GM18858 (cell line): ENCODE measurements at regions not wholly inside any gene's neighbourhood (a gene's known extent, or its start where the extent isn't known, plus 50 kb on each side); places are given as distances from the start of the nearest gene placed in this dataset.
"Not testable (repeated sequence)": the region's sequence is repeated elsewhere in the genome, so short reads cannot be mapped to it uniquely, and the experiment has no call there.

Experiments
- ATAC-seq: cut with Tn5 transposase; IDR thresholded peaks from one replicate; pipeline ENCODE4 v1.9.1; 2021; ENCODE audit not compliant: unreplicated experiment

GRCh38 chr5:67889870-67890269 lies 325.7 kb upstream of the PIK3R1 start:
- ATAC-seq: not testable (repeated sequence)

- ATAC-seq: no peak
These were observed 327.8 kb upstream of the PIK3R1 start for GRCh38 chr5:67887748-67888161.

- ATAC-seq: no peak
These were observed 328.8 kb upstream of the PIK3R1 start for GRCh38 chr5:67886761-67887160.

GRCh38 chr5:67880876-67881275 lies 334.7 kb upstream of the PIK3R1 start:
- no peak for ATAC-seq

GRCh38 chr5:67880511-67880805 lies 335.1 kb upstream of the PIK3R1 start:
- ATAC-seq: no peak

GRCh38 chr5:67879620-67880510 lies 335.7 kb upstream of the PIK3R1 start:
- no peak for ATAC-seq

GRCh38 chr5:67878933-67879332 lies 336.6 kb upstream of the PIK3R1 start:
- ATAC-seq: no peak

GRCh38 chr5:67876371-67876770 lies 339.2 kb upstream of the PIK3R1 start:
- ATAC-seq: no peak

GRCh38 chr5:67875601-67876000 lies 340.0 kb upstream of the PIK3R1 start:
- ATAC-seq: no peak

GRCh38 chr5:67873935-67874334 lies 341.6 kb upstream of the PIK3R1 start:
- ATAC-seq: no peak

- ATAC-seq: no peak
These were observed 344.9 kb upstream of the PIK3R1 start for GRCh38 chr5:67870662-67871061.

GRCh38 chr5:67864335-67864734 lies 351.2 kb upstream of the PIK3R1 start:
- ATAC-seq: not testable (repeated sequence)

GRCh38 chr5:67858471-67859031 lies 357.0 kb upstream of the PIK3R1 start:
- no peak for ATAC-seq

GRCh38 chr5:67857502-67857901 lies 358.1 kb upstream of the PIK3R1 start:
- no peak for ATAC-seq

GRCh38 chr5:67855523-67855922 lies 360.0 kb upstream of the PIK3R1 start:
- ATAC-seq: no peak

GRCh38 chr5:67850906-67851305 lies 364.6 kb upstream of the PIK3R1 start:
- ATAC-seq: not testable (repeated sequence)

GRCh38 chr5:67844924-67845323 lies 370.6 kb upstream of the PIK3R1 start:
- no peak for ATAC-seq

- ATAC-seq: no peak
These were observed 372.8 kb upstream of the PIK3R1 start for GRCh38 chr5:67842806-67843205.

- not testable (repeated sequence) for ATAC-seq
These were observed 378.3 kb upstream of the PIK3R1 start for GRCh38 chr5:67837225-67837624.

- ATAC-seq: not testable (repeated sequence)
These were observed 379.1 kb upstream of the PIK3R1 start for GRCh38 chr5:67836496-67836895.

GRCh38 chr5:67831048-67831447 lies 384.5 kb upstream of the PIK3R1 start:
- no peak for ATAC-seq

GRCh38 chr5:67827541-67827940 lies 388.0 kb upstream of the PIK3R1 start:
- ATAC-seq: no peak

GRCh38 chr5:67824852-67825251 lies 390.7 kb upstream of the PIK3R1 start:
- no peak for ATAC-seq
